GM18511 (cell line): ENCODE measurements at regions not wholly inside any gene's neighbourhood (a gene's known extent, or its start where the extent isn't known, plus 50 kb on each side); places are given as distances from the start of the nearest gene placed in this dataset.

ENCODE experiments used
- ATAC-seq: cut with Tn5 transposase; IDR thresholded peaks from one replicate; pipeline ENCODE4 v1.9.1; 2021; ENCODE audit warnings: mild to moderate bottlenecking, moderate library complexity; ENCODE audit not compliant: unreplicated experiment

DNA sequence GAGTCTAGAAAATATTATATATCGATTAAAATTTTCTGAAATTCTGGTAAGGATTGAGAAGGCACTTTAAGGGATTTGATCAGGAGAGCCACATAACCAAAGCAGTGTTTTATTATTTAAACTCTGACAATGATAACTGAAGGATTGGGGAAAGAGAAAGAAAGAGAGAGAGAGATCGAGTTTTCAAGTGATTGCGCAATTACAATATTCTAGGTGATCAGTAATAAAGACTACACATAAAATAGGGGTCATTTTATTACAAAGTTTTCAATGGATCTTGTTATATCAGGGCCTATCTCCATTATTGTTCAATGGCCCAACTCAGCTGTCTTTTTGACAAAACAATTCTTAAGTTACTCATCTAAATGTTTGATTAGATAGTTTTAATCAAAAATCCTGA lies 541.5 kb upstream of the ZWINT start:
- ATAC-seq = no peak

DNA sequence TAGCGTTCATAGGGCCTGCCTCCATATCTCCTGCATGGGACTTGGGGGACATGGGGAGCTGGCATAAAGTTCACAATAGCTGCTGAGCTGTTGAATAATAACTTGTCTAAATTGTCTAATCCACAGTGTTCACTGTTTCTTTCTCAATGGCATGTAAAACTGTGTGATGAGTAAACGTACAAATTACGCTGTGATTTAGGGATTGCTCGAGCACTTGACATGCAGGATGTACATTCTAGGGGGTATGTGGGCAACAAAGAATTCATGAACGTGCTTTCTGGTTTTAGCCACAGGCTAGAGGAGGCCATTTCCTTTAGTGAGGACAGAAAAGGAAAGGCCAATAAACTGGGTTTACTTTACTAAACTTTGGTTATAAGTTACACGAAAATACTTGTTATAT lies 534.2 kb upstream of the ZWINT start:
- ATAC-seq = no peak

- no peak for ATAC-seq
Measured at GRCh38 chr10:56881218-56881617, 520.2 kb upstream of the ZWINT start.

DNA sequence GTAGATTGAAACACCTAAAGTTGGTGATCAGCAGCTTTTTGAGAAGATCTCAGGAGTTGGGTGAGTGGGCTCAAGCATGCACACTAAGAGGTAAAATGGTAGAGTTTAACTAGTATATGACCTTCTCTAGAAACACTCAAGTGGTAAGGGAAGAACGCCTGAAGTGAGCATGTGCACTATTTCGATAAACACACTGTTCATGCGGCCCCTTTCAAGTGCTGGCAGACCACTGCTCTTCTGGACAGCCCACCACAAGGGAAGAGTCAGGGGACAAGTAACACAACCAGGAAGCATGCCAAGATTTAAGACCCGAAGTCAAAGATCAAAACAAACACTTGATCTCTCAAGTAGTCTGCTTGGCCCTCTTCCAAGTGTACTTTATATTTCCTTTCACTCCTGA lies 519.5 kb upstream of the ZWINT start:
- ATAC-seq = no peak

- ATAC-seq = no peak
Measured at GRCh38 chr10:56874950-56875349, 513.9 kb upstream of the ZWINT start.

DNA sequence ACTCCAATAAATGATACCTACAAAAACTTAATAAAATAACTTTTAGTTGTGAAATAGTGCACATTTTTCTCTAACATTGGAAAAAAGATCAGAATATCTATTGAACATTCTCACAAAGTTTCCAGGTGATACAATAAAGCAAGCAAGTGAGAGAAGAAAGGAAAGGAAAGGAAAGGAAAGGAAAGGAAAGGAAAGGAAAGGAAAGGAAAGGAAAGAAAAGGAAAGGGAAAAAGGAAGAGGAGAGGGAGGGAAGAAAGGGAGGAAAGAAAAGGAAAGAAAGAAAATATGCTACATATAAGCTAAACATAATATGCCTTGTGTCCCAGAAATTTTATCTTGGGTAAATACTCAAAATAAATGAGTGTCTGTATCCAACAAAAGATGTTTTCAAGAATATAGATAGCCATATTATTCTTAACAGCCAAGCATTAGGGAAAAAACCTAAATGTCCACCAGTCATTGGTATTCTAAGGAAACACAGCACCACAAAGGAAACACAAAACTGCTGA lies 510.2 kb upstream of the ZWINT start:
- ATAC-seq = no peak

- no peak for ATAC-seq
Measured at GRCh38 chr10:56867236-56867635, 506.2 kb upstream of the ZWINT start.

- no peak for ATAC-seq
Measured at GRCh38 chr10:56856569-56856968, 495.5 kb upstream of the ZWINT start.

DNA sequence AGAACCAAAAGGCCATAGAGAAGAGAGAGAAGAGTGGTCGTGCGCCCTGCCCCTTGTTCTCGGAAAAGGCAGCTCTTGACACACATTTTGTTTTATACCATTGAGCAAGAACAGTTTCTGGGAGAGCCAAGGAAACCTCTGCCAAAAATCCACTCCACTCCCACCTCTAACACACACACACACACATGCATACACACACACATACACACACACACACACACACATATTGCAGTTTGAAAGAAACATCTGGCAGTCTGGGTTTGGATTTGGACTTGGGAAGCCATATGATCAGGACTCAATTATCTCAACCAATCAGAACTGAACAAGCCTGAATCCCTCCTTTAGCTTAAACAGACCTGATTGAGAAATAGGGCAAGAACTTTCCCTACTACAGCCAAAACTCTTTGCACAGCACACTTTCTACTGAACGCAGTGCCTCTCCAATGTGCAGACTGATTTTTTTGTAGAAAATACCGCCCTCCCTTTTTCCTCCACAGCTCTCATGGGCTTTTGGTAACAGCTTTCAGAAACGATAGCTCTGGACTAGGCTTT lies 484.0 kb upstream of the ZWINT start:
- ATAC-seq = no peak

DNA sequence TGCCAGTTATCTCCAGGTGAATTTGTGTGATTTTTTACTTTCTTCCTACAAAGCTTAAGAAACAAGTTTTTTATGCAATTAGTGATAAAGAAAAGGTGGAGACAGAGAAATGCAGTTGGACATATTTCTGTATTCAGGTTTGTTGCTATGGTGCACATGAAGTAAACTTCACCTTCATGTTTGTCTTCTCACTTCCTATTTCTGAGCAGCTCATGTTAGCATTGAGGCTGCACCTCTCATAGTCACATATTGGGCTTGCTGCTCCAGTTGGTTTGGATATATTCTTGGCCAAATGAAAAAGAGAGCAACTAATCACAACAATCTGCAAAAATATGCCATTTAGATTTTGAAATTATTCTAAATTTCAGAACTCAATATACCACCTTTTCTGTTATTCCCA lies 475.6 kb upstream of the ZWINT start:
- ATAC-seq = peak; percentile 68

GRCh38 chr10:56831681-56832080 lies 470.6 kb upstream of the ZWINT start:
- no peak for ATAC-seq

- ATAC-seq = peak; percentile 90
Measured at GRCh38 chr10:56823849-56824248, 462.8 kb upstream of the ZWINT start.

- no peak for ATAC-seq
Measured at GRCh38 chr10:56805022-56805421, 444.0 kb upstream of the ZWINT start.

- no peak for ATAC-seq
Measured at GRCh38 chr10:56785292-56785691, 424.2 kb upstream of the ZWINT start.

GRCh38 chr10:56782503-56782902 lies 421.4 kb upstream of the ZWINT start:
- ATAC-seq = no peak

DNA sequence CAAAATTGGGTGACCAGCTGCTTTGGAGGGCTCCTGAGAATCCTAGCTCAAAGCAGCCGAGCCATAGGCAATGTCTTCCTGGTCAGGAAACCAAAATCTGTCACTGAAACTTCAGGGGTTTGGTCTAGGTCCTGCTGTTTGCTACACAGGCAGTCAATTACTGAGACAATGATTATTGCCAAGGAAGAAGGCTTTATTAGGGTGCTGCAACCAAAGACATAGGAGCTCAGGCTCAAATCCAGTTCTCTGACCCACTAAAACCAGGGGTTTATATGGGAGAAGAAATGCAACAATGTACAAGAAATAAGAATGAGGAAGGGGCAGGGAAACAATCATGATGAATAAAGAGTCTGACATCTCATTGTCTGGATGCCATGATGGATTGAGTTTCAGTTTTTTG lies 410.3 kb upstream of the ZWINT start:
- ATAC-seq = no peak

GRCh38 chr10:56763090-56763489 lies 402.0 kb upstream of the ZWINT start:
- ATAC-seq = no peak

DNA sequence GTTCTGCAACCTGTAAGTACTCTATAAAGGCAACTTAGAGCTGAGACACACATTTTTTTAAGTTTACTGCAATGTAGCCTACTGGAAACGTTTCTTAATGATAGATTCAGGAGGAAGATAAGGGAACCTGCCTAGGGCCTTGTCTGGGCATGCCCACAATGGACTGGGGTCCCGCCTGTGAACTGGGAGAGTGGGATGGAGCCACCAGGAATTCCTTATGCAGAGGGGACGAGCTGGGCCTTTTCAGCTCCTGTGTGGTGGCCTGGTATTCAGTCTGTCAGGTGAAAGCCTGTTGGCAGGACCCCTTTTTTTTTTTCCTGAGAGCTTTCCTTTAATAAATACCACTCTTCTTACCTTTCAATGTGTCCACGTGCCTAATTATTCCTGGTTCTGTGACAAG lies 384.4 kb upstream of the ZWINT start:
- no peak for ATAC-seq

DNA sequence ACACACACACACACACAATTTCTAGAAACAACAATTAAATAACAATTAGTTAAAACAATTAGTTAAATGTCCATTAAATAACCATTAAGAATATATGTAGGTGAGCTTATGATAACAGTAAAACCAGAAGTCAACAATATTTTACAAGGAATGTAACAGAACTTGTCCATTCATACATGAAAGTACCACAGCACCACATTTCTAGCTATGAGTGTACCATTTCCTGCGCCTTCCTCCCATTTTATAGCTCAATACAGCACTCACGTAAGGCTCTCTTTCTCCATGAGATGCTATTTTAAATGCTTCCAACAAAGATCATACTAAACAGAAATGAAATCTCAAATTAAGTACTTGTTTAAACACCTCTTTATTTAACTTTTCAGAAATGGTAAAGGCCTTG lies 367.3 kb upstream of the ZWINT start:
- ATAC-seq = peak; percentile 84

DNA sequence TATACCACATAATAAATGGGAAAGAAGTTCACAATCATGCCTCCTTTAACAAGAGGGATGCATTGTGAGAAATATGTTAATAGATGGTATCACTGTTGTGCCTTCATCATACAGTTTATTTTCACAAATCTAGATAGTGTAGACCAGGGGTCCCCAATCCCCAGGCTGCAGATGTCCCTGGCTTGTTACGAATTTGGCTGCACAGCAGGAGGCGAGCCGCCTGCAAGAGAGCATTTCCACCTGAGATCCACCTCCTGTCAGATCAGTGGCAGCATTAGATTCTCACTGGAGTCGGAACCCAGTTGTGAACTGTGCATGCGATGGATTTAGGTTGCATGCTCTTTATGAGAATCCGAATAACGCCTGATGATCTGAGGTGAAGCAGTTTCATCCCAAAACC lies 361.9 kb upstream of the ZWINT start:
- ATAC-seq = no peak

- peak; percentile 58 for ATAC-seq
Measured at GRCh38 chr10:56715262-56715661, 354.2 kb upstream of the ZWINT start.

- no peak for ATAC-seq
Measured at GRCh38 chr10:56698506-56698905, 337.4 kb upstream of the ZWINT start.

DNA sequence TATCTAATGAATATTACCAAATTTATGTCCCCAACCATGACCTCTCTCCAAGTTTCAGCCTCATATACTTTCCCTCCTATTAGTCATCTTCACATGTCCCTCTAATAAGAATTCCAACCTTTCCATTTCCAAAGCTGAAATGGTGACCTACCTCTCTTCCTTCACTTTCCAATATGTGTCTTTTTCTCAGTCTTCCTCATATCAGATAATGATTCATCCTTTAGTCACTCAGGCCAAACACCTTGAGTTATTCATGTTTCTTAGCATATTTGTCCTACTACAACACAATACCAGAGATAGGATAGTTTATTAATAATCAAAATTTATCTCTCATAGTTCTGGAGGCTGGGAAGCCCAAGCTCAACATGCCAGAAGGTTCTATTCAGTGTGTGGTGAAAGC lies 318.5 kb upstream of the ZWINT start:
- no peak for ATAC-seq
